Neural progenitor cell (in vitro differentiated cells): ENCODE measurements at regions not wholly inside any gene's neighbourhood (a gene's known extent, or its start where the extent isn't known, plus 50 kb on each side); places are given as distances from the start of the nearest gene placed in this dataset.

Source experiments
- DNase-seq: peaks from one replicate; pipeline ENCODE4 v3.0.0-alpha.2; 2016; ENCODE audit warnings: low spot score
- H2AFZ ChIP-seq: fragments of 200-600 bp; sonication (generic); replicated peaks from 2 replicates; pipeline ENCODE4 v1.6.1; 2016; ENCODE audit warnings: antibody characterized with exemption
- H3F3A ChIP-seq: fragments of 200-600 bp; sonication (generic); 2 replicates; pipeline ENCODE4 v1.6.1; 2016; ENCODE audit warnings: antibody characterized with exemption, low read depth
- H3K27ac ChIP-seq: fragments of 200-600 bp; sonication (generic); 2 replicates; pipeline ENCODE4 v1.5.1; 2016; ENCODE audit warnings: mild to moderate bottlenecking
- H3K27me3 ChIP-seq: fragments of 200-600 bp; sonication (generic); 2 replicates; pipeline ENCODE4 v1.6.1; 2016; ENCODE audit warnings: mild to moderate bottlenecking, moderate library complexity
- H3K36me3 ChIP-seq: fragments of 200-600 bp; sonication (generic); 2 replicates; pipeline ENCODE4 v1.5.1; 2016
- H3K4me1 ChIP-seq: fragments of 200-600 bp; sonication (generic); 2 replicates; pipeline ENCODE4 v1.6.1; 2016; ENCODE audit warnings: mixed run types
- H3K4me2 ChIP-seq: fragments of 200-600 bp; sonication (generic); 2 replicates; pipeline ENCODE4 v1.6.1; 2016
- H3K4me3 ChIP-seq: fragments of 200-600 bp; sonication (generic); 2 replicates; pipeline ENCODE4 v1.5.1; 2016
- H3K79me2 ChIP-seq: fragments of 200-600 bp; sonication (generic); 2 replicates; pipeline ENCODE4 v1.6.1; 2016; ENCODE audit warnings: low read depth
- H3K9ac ChIP-seq: fragments of 200-600 bp; sonication (generic); 2 replicates; pipeline ENCODE4 v1.6.1; 2016
- H3K9me3 ChIP-seq: fragments of 200-600 bp; sonication (generic); 2 replicates; pipeline ENCODE4 v1.5.1; 2016; ENCODE audit warnings: low read depth
- H4K20me1 ChIP-seq: fragments of 200-600 bp; sonication (generic); 2 replicates; pipeline ENCODE4 v1.6.1; 2016; ENCODE audit warnings: low read depth
- H3K27ac Mint-ChIP-seq: 3 replicates; pipeline ENCODE4 v1.8.0; 2021; ENCODE audit warnings: mixed read lengths
- H3K27me3 Mint-ChIP-seq: 2 replicates; pipeline ENCODE4 v1.8.0; 2022; ENCODE audit warnings: low read depth, mild to moderate bottlenecking, inconsistent platforms, moderate library complexity, mixed read lengths; ENCODE audit not compliant: insufficient read depth
- H3K36me3 Mint-ChIP-seq: 3 replicates; pipeline ENCODE4 v1.8.0; 2021; ENCODE audit warnings: mixed read lengths
- H3K4me1 Mint-ChIP-seq: 3 replicates; pipeline ENCODE4 v1.8.0; 2021; ENCODE audit warnings: mixed read lengths
- H3K4me3 Mint-ChIP-seq: 3 replicates; pipeline ENCODE4 v1.8.0; 2021; ENCODE audit warnings: mild to moderate bottlenecking, moderate library complexity, mixed read lengths
- H3K9me3 Mint-ChIP-seq: 3 replicates; pipeline ENCODE4 v1.8.0; 2020; ENCODE audit warnings: mixed read lengths
- EZH2 ChIP-seq: fragments of 200-600 bp; sonication (generic); IDR thresholded peaks from 2 replicates; pipeline ENCODE4 v1.6.1; 2017; ENCODE audit warnings: antibody characterized with exemption, mild to moderate bottlenecking, moderate library complexity
- EZH2phosphoT487 ChIP-seq: fragments of 200-600 bp; sonication (generic); IDR thresholded peaks from 2 replicates; pipeline ENCODE4 v1.6.1; 2017; ENCODE audit warnings: antibody characterized with exemption
- TF ChIP-seq, protein P1 (sequence below): fragments of 200-600 bp; sonication (generic); IDR thresholded peaks from 2 replicates; pipeline ENCODE4 v1.5.1; 2017; ENCODE audit warnings: antibody characterized with exemption, mild to moderate bottlenecking

DNA sequence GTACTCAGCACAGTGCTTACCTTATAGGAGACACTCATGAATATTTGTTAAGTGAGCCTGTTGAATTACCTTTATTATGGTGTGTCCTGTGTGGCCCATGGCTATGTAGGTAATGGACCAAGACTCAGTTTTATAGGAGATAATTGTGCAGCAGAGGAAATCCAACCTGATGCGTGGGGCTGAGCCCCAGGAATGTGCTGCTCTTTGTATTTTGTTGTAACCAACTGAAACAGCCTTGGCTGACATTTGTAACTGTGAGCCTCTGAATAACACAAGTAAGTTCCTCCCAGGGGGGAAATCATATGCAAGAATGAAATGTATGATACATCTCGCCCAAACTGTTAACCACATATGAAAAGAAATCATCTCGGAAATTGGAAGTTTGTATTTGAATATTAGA, 364.2 kb upstream of the ZP4 start:
- no peak overlapping the region for H3K27ac Mint-ChIP-seq
- no peaks in the 10 kb centered on the region for H3K36me3 Mint-ChIP-seq
- no peaks in the 10 kb centered on the region for H3K9me3 ChIP-seq
- H3K9ac ChIP-seq = no peak overlapping the region
- H3K4me1 ChIP-seq = peaks cover 8% of the 10 kb centered on the region
- H3K27me3 Mint-ChIP-seq = peaks cover 3% of the 10 kb centered on the region
- no peak overlapping the region for H3K27ac ChIP-seq
- H3K27me3 ChIP-seq = no peaks in the 10 kb centered on the region
- H2AFZ ChIP-seq = no peak overlapping the region
- H3K79me2 ChIP-seq = no peaks in the 10 kb centered on the region
- no peaks in the 10 kb centered on the region for H3F3A ChIP-seq
- H3K36me3 ChIP-seq = no peaks in the 10 kb centered on the region
- peaks cover 9% of the 10 kb centered on the region for H3K4me1 Mint-ChIP-seq
- peak; percentile 14 for DNase-seq
- H3K4me3 ChIP-seq = no peak overlapping the region
- TF ChIP-seq, protein P1, sequence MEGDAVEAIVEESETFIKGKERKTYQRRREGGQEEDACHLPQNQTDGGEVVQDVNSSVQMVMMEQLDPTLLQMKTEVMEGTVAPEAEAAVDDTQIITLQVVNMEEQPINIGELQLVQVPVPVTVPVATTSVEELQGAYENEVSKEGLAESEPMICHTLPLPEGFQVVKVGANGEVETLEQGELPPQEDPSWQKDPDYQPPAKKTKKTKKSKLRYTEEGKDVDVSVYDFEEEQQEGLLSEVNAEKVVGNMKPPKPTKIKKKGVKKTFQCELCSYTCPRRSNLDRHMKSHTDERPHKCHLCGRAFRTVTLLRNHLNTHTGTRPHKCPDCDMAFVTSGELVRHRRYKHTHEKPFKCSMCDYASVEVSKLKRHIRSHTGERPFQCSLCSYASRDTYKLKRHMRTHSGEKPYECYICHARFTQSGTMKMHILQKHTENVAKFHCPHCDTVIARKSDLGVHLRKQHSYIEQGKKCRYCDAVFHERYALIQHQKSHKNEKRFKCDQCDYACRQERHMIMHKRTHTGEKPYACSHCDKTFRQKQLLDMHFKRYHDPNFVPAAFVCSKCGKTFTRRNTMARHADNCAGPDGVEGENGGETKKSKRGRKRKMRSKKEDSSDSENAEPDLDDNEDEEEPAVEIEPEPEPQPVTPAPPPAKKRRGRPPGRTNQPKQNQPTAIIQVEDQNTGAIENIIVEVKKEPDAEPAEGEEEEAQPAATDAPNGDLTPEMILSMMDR = no peak
- TF ChIP-seq EZH2phosphoT487 = no peak
- no peak for TF ChIP-seq EZH2
- H3K9me3 Mint-ChIP-seq = no peaks in the 10 kb centered on the region
- no peak overlapping the region for H3K4me2 ChIP-seq
- H4K20me1 ChIP-seq = no peaks in the 10 kb centered on the region
- H3K4me3 Mint-ChIP-seq = no peak overlapping the region

DNA sequence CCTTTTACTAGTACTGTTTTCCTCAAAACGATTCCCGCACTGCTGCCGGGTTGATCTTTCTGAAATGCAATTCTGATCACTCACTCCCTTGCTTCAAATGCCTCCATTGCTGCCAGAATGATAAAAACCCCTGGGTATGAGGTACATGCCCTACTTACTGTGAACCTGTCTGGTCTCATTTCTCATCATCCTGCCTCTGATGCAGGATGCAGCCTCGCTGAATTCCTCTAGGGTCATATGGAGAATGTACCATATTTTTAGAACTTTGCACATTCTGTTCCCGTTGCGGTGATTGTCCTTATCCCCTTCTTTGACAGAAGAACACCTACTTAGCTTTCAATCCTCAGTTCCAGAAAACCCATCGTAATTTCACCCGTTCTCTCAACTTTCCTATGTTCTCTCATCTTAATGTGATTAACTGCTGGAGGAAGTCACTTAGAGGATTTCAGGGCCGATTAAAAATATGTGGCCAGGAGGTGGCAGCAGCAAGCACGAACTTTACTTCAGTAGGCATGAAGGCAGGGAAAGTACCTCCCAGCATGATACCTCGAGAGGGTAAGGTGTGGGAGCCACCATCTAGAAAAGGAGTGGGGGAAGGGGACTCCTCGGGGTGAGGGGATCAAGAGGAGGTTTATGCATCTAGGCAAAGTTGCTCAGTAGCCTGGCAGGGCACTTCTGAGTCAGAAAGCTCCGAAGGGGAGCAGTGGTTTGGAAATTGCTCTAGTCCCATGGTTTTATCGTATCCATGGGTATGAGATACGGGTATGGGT, 361.5 kb upstream of the ZP4 start:
- H3K27ac Mint-ChIP-seq = no peak overlapping the region

GRCh38 chr1:238248356-238248755, 357.6 kb upstream of the ZP4 start:
- no peaks in the 10 kb centered on the region for H4K20me1 ChIP-seq
- peaks cover 5% of the 10 kb centered on the region for H3K27me3 Mint-ChIP-seq
- H3K36me3 ChIP-seq = no peaks in the 10 kb centered on the region
- no peaks in the 10 kb centered on the region for H3K9me3 ChIP-seq
- H3K27ac Mint-ChIP-seq = no peak overlapping the region
- no peak overlapping the region for H3K4me3 Mint-ChIP-seq
- no peak overlapping the region for H3K4me2 ChIP-seq
- H3K27ac ChIP-seq = no peak overlapping the region
- H3K9ac ChIP-seq = no peak overlapping the region
- no peaks in the 10 kb centered on the region for H3K4me1 ChIP-seq
- H3F3A ChIP-seq = no peaks in the 10 kb centered on the region
- H3K9me3 Mint-ChIP-seq = no peaks in the 10 kb centered on the region
- no peaks in the 10 kb centered on the region for H3K79me2 ChIP-seq
- H3K4me3 ChIP-seq = no peak overlapping the region
- no peaks in the 10 kb centered on the region for H3K27me3 ChIP-seq
- DNase-seq = no peak
- no peaks in the 10 kb centered on the region for H3K4me1 Mint-ChIP-seq
- H2AFZ ChIP-seq = no peak overlapping the region
- H3K36me3 Mint-ChIP-seq = no peaks in the 10 kb centered on the region
- no peak for TF ChIP-seq EZH2phosphoT487
- TF ChIP-seq EZH2 = no peak
- TF ChIP-seq, protein P1 = no peak

More for the DNA sequence above, 361.5 kb upstream of the ZP4 start:
- DNase-seq = peak; percentile 65
- Histone ChIP-seq H3K4me2 (no peak overlapping the region), H2AFZ (peak overlapping the region; percentile 13), H4K20me1 (no peaks in the 10 kb centered on the region), H3K9ac (no peak overlapping the region), H3K4me3 (no peak overlapping the region), H3K27me3 (no peaks in the 10 kb centered on the region), H3K4me1 (peaks cover 8% of the 10 kb centered on the region), H3K9me3 (no peaks in the 10 kb centered on the region), H3K79me2 (no peaks in the 10 kb centered on the region), H3K36me3 (no peaks in the 10 kb centered on the region), H3K27ac (no peak overlapping the region), H3F3A (no peaks in the 10 kb centered on the region)
- H3K4me1 Mint-ChIP-seq = peaks cover 9% of the 10 kb centered on the region
- no peak for TF ChIP-seq EZH2
- TF ChIP-seq EZH2phosphoT487 = no peak
- TF ChIP-seq, protein P1 = peak; percentile 73
- no peaks in the 10 kb centered on the region for H3K36me3 Mint-ChIP-seq
- peaks cover 5% of the 10 kb centered on the region for H3K27me3 Mint-ChIP-seq
- H3K9me3 Mint-ChIP-seq = no peaks in the 10 kb centered on the region
- H3K4me3 Mint-ChIP-seq = no peak overlapping the region
